ENCODE measurements at regions not wholly inside any gene's neighbourhood (a gene's known extent, or its start where the extent isn't known, plus 50 kb on each side); places are given as distances from the start of the nearest gene placed in this dataset.

DNA sequence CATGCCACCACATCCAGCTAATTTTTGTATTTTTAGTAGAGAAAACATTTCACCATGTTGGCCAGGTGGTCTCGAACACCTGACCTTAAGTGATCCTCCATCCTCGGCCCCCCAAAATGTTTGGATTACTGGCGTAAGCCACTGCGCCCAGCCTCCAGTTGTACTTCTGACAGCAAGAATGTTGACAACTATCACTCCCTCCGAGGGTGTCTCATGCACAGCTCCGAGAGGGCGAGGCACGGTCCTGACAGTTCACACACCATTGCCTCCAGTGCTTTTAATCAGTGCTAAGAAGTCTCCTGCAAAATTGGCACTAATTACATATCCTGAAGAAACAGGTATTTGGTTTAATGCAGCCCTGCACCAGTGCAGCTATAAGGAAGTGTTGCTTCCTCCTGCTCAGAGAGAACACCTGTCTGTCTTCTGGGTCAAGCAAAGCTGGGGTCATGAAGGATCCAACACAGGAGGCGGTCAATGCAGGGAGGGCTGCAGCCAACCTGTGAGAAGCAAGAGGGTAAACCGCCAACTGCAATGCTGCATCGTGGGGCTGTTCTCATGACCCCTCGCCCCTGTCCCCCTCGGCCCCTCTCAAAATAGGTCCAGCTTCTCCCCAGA lies 184.0 kb downstream of the MED10 start:
- DNase-seq (ENCODE audit: low read depth): no peak
- TF ChIP-seq, protein P1, sequence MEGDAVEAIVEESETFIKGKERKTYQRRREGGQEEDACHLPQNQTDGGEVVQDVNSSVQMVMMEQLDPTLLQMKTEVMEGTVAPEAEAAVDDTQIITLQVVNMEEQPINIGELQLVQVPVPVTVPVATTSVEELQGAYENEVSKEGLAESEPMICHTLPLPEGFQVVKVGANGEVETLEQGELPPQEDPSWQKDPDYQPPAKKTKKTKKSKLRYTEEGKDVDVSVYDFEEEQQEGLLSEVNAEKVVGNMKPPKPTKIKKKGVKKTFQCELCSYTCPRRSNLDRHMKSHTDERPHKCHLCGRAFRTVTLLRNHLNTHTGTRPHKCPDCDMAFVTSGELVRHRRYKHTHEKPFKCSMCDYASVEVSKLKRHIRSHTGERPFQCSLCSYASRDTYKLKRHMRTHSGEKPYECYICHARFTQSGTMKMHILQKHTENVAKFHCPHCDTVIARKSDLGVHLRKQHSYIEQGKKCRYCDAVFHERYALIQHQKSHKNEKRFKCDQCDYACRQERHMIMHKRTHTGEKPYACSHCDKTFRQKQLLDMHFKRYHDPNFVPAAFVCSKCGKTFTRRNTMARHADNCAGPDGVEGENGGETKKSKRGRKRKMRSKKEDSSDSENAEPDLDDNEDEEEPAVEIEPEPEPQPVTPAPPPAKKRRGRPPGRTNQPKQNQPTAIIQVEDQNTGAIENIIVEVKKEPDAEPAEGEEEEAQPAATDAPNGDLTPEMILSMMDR (IDR thresholded peaks at IDR 0.05; ENCODE audit: insufficient read depth, low read depth, low read length, missing control alignments): no peak
- no peak overlapping the region for H3K4me3 ChIP-seq (ENCODE audit: low read depth, low read length)

DNA sequence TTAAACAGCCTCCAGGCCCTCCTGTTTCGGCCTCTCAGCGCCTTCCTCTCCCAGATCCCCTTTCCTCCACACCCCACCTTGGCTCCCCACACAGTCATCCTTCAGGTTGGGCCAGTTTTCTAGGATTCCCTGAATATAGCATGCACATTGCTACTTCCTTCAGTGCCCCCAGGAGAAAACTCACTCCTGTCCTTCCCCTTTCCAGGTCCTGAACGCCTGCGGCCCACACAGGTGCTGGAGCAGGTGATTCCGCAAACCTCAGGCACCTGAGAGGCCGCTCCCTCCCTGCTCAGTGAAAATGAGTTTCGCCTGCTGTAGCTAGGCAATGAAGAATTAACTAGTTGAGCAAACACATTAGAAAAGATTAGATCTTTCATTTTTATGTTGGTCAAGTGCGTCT lies 185.0 kb downstream of the MED10 start:
- DNase-seq (ENCODE audit: low read depth): no peak
- TF ChIP-seq, protein P1 (IDR thresholded peaks at IDR 0.05; ENCODE audit: insufficient read depth, low read depth, low read length, missing control alignments): no peak
- H3K4me3 ChIP-seq (ENCODE audit: low read depth, low read length): no peak overlapping the region

DNA sequence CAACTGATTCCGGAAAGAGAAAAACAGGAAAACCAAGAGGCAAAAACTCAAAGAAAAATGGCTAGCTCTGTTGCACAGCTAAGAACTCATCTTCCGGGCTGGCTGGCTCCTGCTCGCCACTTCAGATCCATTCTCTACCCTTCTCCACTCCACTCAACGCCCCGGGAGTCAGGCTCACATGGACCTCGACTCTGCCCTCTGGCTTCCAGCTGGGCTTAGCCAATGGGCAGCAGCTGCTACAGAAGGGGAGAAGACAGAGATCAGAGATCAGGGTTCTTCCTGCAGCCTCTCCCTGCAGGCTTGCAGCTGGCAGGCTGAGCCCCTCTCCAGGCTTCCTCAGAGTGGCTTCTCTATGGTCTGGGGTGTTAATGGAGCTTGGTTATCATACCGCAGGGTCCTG lies 187.5 kb downstream of the MED10 start:
- TF ChIP-seq, protein P1 (IDR thresholded peaks at IDR 0.05; ENCODE audit: insufficient read depth, low read depth, low read length, missing control alignments): no peak
- DNase-seq (ENCODE audit: low read depth): no peak
- no peak overlapping the region for H3K4me3 ChIP-seq (ENCODE audit: low read depth, low read length)

DNA sequence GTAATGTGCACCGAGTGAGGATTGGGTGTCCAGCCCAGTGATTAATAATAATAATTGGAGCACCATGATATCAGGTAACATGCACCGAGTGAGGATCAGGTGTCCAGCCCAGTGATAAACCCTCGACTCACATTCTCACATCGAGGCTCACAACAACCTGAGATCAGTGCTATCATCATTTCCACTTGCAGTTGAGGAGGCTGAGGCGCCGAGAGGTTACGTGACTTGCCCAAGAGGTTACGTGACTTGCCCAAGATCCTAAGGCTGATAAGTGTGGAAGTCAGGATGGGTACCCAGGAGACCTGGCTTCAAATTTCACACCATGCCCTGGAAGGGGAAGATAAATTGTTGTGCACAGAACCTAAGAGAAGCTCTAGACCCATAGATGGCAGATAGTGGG lies 189.4 kb downstream of the MED10 start:
- TF ChIP-seq, protein P1 (IDR thresholded peaks at IDR 0.05; ENCODE audit: insufficient read depth, low read depth, low read length, missing control alignments): no peak
- no peak for DNase-seq (ENCODE audit: low read depth)
- no peak overlapping the region for H3K4me3 ChIP-seq (ENCODE audit: low read depth, low read length)

DNA sequence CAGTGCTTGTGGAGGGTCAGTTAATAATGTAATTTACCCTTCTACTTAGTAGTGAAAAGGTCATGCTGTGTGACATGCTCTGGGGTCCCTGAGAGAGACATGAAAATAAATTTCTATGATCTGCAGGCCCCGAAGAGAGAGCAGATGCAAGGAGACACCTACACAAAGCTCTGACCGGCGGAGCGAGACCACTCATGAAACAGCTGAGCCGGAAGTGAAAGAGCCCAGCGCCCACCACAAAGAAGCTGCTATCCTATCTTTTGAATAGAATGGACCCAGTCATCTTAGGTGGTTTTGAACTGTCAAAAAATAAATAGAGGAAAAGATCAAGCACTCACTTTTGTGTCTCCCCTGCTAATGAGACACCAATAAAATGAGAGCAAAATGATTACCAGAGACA lies 190.0 kb downstream of the MED10 start:
- peak; percentile 66 for DNase-seq (ENCODE audit: low read depth)
- H3K4me3 ChIP-seq (ENCODE audit: low read depth, low read length): no peak overlapping the region
- TF ChIP-seq, protein P1 (IDR thresholded peaks at IDR 0.05; ENCODE audit: insufficient read depth, low read depth, low read length, missing control alignments): no peak

DNA sequence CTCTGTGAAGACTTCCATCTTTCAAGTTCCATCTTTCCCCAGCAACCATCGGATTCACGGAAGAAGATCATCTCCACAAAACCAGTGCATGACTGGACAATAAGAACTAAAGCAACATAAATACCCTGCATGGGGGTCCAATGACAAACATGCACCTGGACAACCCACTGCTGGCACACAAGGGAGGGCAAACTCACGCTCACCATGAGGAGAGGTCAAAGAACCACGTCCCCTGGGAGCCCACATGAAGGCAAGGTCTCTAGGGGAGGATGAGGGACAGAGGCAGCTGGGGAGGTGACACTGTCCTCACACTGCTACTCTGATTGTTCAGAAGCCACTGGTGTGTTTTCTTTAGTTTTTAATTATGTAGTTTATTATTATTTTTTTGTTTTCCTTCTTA lies 190.8 kb downstream of the MED10 start:
- no peak for DNase-seq (ENCODE audit: low read depth)
- H3K4me3 ChIP-seq (ENCODE audit: low read depth, low read length): no peak overlapping the region

More for the DNA sequence above, 190.8 kb downstream of the MED10 start:
- TF ChIP-seq, protein P1 (IDR thresholded peaks at IDR 0.05; ENCODE audit: insufficient read depth, low read depth, low read length, missing control alignments): no peak
